Fibroblast of lung (primary cell): ENCODE measurements at regions not wholly inside any gene's neighbourhood (a gene's known extent, or its start where the extent isn't known, plus 50 kb on each side); places are given as distances from the start of the nearest gene placed in this dataset.

ENCODE experiments used
- DNase-seq, 2 donors: peaks; one replicate each; pipeline versions ENCODE4 v3.0.0 to v3.0.0-alpha.2; 2010; ENCODE audit warnings: low read depth in 2 of 2
- H2AFZ ChIP-seq: 2 replicates; pipeline ENCODE4 v1.5.1; 2012; ENCODE audit warnings: low read length, control low read depth, inconsistent platforms
- H3K27ac ChIP-seq: 2 replicates; pipeline ENCODE4 v1.5.1; 2011; ENCODE audit warnings: low read length, control low read depth; ENCODE audit not compliant: insufficient read depth
- H3K27me3 ChIP-seq: 2 replicates; pipeline ENCODE4 v1.5.1; 2011; ENCODE audit warnings: mild to moderate bottlenecking, low read length; ENCODE audit not compliant: control insufficient read depth, insufficient read depth
- H3K36me3 ChIP-seq: 2 replicates; pipeline ENCODE4 v1.5.1; 2011; ENCODE audit warnings: low read length; ENCODE audit not compliant: control insufficient read depth, insufficient read depth
- H3K4me1 ChIP-seq: 2 replicates; pipeline ENCODE4 v1.5.1; 2011; ENCODE audit warnings: low read length; ENCODE audit not compliant: control insufficient read depth, insufficient read depth; ENCODE audit errors: extremely low read depth
- H3K4me2 ChIP-seq: 2 replicates; pipeline ENCODE4 v1.5.1; 2011; ENCODE audit warnings: low read length, control low read depth; ENCODE audit not compliant: insufficient read depth; ENCODE audit errors: extremely low read depth
- H3K4me3 ChIP-seq, 4 experiments: fragments of 200-600 bp in 1 of 4; sonication (generic) in 1 of 4; replicated peaks in 1 of 4; 2 replicates each; pipeline ENCODE4 v1.5.1; 2011 to 2016; ENCODE audit warnings: low read length in 4 of 4, low read depth in 3 of 4, mild to moderate bottlenecking in 3 of 4, control low read depth in 2 of 4, inconsistent platforms in 1 of 4, mixed read lengths in 1 of 4; ENCODE audit not compliant: insufficient read depth in 1 of 4; ENCODE audit errors: control extremely low read depth in 1 of 4
- H3K79me2 ChIP-seq: 2 replicates; pipeline ENCODE4 v1.5.1; 2012; ENCODE audit warnings: mild to moderate bottlenecking, low read length, inconsistent platforms; ENCODE audit not compliant: control insufficient read depth, insufficient read depth
- H3K9ac ChIP-seq: 2 replicates; pipeline ENCODE4 v1.5.1; 2011; ENCODE audit warnings: mild to moderate bottlenecking, low read length, control low read depth; ENCODE audit not compliant: insufficient read depth
- H3K9me3 ChIP-seq: 2 replicates; pipeline ENCODE4 v1.5.1; 2012; ENCODE audit warnings: low read depth, low read length; ENCODE audit not compliant: control insufficient read depth, insufficient read depth
- H4K20me1 ChIP-seq: 2 replicates; pipeline ENCODE4 v1.5.1; 2011; ENCODE audit warnings: low read length; ENCODE audit not compliant: control insufficient read depth, insufficient read depth; ENCODE audit errors: extremely low read depth
- EZH2 ChIP-seq: IDR thresholded peaks from 2 replicates; pipeline ENCODE4 v1.5.1; 2012; ENCODE audit warnings: low read length, control low read depth, mild to moderate bottlenecking; ENCODE audit errors: missing control alignments
- TF ChIP-seq, protein P1 (sequence below), 2 donors: IDR thresholded peaks in 1 of 2; conservative IDR thresholded peaks in 1 of 2; 1 replicate in 1 of 2; 2 replicates in 1 of 2; pipeline ENCODE4 v1.5.1; 2011 to 2012; ENCODE audit warnings: low read length in 2 of 2, control low read depth in 1 of 2, inconsistent platforms in 1 of 2, low read depth in 1 of 2, mild to moderate bottlenecking in 1 of 2

DNA sequence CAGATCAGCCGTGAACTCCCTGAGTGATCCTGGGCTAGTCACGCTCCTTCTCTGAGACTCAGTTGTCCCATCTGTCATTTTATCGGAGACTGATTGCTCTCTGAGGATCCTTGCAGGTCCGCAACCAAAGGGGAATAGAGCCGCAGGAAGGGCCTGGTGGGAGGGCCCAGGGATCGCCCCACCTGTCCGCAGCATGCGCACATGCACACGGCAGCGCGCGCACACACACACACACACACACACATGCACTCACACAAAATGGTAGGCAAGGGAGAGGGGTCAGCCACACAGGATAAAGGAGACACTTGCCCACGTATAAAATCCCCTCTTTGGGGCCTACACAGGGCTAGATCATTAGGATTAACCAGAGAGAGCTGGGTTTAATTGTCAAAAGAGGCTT, 95.6 kb upstream of the FOXP4 start:
- Histone ChIP-seq H3K27ac (no peak overlapping the region), H3K4me2 (no peak overlapping the region), H3K4me1 (peaks cover 3% of the 10 kb centered on the region), H3K27me3 (peaks cover 11% of the 10 kb centered on the region), H3K4me3 (no peak overlapping the region), H2AFZ (no peak overlapping the region), H4K20me1 (no peaks in the 10 kb centered on the region), H3K79me2 (no peaks in the 10 kb centered on the region), H3K9me3 (no peaks in the 10 kb centered on the region), H3K9ac (no peak overlapping the region), H3K36me3 (no peaks in the 10 kb centered on the region)
- TF ChIP-seq, protein P1, sequence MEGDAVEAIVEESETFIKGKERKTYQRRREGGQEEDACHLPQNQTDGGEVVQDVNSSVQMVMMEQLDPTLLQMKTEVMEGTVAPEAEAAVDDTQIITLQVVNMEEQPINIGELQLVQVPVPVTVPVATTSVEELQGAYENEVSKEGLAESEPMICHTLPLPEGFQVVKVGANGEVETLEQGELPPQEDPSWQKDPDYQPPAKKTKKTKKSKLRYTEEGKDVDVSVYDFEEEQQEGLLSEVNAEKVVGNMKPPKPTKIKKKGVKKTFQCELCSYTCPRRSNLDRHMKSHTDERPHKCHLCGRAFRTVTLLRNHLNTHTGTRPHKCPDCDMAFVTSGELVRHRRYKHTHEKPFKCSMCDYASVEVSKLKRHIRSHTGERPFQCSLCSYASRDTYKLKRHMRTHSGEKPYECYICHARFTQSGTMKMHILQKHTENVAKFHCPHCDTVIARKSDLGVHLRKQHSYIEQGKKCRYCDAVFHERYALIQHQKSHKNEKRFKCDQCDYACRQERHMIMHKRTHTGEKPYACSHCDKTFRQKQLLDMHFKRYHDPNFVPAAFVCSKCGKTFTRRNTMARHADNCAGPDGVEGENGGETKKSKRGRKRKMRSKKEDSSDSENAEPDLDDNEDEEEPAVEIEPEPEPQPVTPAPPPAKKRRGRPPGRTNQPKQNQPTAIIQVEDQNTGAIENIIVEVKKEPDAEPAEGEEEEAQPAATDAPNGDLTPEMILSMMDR (conservative IDR thresholded peaks at IDR 0.05 in 1 of 2, IDR thresholded peaks at IDR 0.05 in 1 of 2; ENCODE audit: low read depth in 1 of 2, low read length in 2 of 2) = no peak
- no peak for TF ChIP-seq EZH2
- DNase-seq = no peak

DNA sequence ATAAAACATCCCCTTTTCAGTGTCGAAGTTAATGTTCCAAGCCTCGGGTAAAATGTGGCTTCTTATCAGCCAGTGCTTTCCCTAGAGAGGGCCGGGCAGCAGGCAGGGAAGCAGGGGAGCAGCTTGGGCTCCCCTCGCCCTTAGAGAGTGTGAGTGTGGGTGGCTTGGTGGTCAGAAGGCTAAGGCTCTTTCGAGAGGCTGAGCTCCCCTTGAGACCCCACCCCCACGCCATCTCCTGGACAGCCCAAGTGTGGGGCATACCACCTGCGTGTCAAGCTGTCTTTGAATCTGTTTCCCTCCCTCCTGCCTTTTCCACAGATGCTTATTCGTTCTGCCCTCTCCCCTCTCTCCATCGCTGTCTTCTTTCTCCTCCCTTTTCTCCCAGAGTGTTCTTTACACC, 95.1 kb upstream of the FOXP4 start:
- Histone ChIP-seq H2AFZ (no peak overlapping the region), H3K79me2 (no peaks in the 10 kb centered on the region)

DNA sequence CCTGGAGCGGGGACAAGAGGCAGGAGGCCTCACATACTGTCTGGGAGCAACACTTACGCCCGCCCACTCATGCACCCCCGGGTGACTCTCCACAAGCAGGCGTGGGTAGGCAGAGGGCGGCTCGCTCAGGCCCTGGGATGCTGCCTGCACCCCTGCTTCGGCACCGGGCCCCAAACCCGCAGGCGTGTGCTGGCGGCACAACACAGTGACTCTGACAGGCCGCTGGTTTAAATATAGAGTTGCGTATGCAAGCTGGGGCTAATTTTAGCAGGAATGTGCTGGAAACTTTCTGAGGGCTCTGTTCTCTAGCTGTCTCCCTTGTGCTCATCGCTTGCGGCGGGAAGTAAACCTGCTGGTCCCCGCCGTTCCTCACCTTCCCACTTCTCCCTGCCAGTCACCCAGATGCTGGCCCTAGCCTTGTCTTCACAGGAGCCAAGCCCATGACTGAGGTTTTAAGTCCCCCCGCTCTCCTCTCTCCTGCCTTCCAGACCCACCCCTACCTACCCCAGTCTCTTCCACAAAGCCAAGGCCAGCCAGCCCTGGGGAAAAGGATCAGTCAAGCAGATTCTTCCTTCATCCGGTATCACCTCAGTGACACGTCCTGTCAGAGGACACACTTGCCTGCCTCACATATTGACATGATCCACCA, 94.5 kb upstream of the FOXP4 start:
- TF ChIP-seq, protein P1 (conservative IDR thresholded peaks at IDR 0.05 in 1 of 2, IDR thresholded peaks at IDR 0.05 in 1 of 2; ENCODE audit: low read depth in 1 of 2, low read length in 2 of 2) = no peak
- TF ChIP-seq EZH2 = no peak
- Histone ChIP-seq H4K20me1 (no peaks in the 10 kb centered on the region), H3K27ac (no peak overlapping the region), H3K9ac (no peak overlapping the region), H3K4me2 (no peak overlapping the region), H3K79me2 (no peaks in the 10 kb centered on the region), H2AFZ (no peak overlapping the region), H3K36me3 (no peaks in the 10 kb centered on the region), H3K4me1 (peaks cover 3% of the 10 kb centered on the region), H3K27me3 (peaks cover 17% of the 10 kb centered on the region), H3K4me3 (no peak overlapping the region), H3K9me3 (no peaks in the 10 kb centered on the region)
- DNase-seq = peak in 1 of 2 donors; percentile 57

More for the DNA sequence above, 95.1 kb upstream of the FOXP4 start:
- H4K20me1 ChIP-seq = no peaks in the 10 kb centered on the region
- no peak overlapping the region for H3K27ac ChIP-seq
- no peaks in the 10 kb centered on the region for H3K36me3 ChIP-seq
- H3K4me2 ChIP-seq = no peak overlapping the region
- H3K4me1 ChIP-seq = peaks cover 3% of the 10 kb centered on the region
- H3K4me3 ChIP-seq = no peak overlapping the region
- no peaks in the 10 kb centered on the region for H3K9me3 ChIP-seq
- DNase-seq = no peak
- no peak overlapping the region for H3K9ac ChIP-seq
- no peak for TF ChIP-seq EZH2
- TF ChIP-seq, protein P1 (conservative IDR thresholded peaks at IDR 0.05 in 1 of 2, IDR thresholded peaks at IDR 0.05 in 1 of 2; ENCODE audit: low read depth in 1 of 2, low read length in 2 of 2) = no peak
- peaks cover 15% of the 10 kb centered on the region for H3K27me3 ChIP-seq
